ENCODE measurements at regions not wholly inside any gene's neighbourhood (a gene's known extent, or its start where the extent isn't known, plus 50 kb on each side); places are given as distances from the start of the nearest gene placed in this dataset.

DNA sequence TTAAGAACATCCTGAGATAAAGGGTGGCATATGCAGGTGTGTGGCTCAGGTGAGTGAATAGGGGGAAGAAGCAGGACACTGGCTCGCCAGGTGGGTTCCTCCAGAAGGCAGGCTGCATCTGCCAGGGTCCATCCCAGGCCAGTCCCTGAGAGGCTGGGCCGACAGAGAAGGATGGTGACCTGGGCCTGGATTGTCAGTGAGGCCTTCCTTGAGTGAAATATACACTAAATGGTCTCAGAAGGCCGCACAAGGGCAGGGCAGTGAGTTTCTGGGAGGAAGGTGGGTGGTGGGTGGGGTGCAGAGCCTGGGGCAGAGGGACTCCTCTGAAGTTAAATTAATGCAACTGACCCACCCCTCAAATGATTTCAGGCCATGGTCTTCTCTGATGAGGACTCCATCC is 182.1 kb downstream of the ANKRD30B start:
- no peak for ATAC-seq
- peaks cover 59% of the 10 kb centered on the region for H3K36me3 Mint-ChIP-seq
- no peak overlapping the region for H3K27ac Mint-ChIP-seq
- H3K4me3 Mint-ChIP-seq = no peak overlapping the region
- no peak for DNase-seq (ENCODE audit: low spot score)
- CTCF ChIA-PET = no interaction called here
- TF ChIP-seq, protein P1, sequence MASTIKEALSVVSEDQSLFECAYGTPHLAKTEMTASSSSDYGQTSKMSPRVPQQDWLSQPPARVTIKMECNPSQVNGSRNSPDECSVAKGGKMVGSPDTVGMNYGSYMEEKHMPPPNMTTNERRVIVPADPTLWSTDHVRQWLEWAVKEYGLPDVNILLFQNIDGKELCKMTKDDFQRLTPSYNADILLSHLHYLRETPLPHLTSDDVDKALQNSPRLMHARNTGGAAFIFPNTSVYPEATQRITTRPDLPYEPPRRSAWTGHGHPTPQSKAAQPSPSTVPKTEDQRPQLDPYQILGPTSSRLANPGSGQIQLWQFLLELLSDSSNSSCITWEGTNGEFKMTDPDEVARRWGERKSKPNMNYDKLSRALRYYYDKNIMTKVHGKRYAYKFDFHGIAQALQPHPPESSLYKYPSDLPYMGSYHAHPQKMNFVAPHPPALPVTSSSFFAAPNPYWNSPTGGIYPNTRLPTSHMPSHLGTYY (CRISPR knock-in tag; IDR thresholded peaks at IDR 0.05) = no peak
- TF ChIP-seq ZNF671 (CRISPR knock-in tag; IDR thresholded peaks at IDR 0.05) = no peak
- no peak for TF ChIP-seq SMAD4 (CRISPR knock-in tag; IDR thresholded peaks at IDR 0.05)
- TF ChIP-seq, protein P2, sequence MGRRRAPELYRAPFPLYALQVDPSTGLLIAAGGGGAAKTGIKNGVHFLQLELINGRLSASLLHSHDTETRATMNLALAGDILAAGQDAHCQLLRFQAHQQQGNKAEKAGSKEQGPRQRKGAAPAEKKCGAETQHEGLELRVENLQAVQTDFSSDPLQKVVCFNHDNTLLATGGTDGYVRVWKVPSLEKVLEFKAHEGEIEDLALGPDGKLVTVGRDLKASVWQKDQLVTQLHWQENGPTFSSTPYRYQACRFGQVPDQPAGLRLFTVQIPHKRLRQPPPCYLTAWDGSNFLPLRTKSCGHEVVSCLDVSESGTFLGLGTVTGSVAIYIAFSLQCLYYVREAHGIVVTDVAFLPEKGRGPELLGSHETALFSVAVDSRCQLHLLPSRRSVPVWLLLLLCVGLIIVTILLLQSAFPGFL (CRISPR knock-in tag; IDR thresholded peaks at IDR 0.05; ENCODE audit: borderline replicate concordance) = no peak
- TF ChIP-seq, protein P3, sequence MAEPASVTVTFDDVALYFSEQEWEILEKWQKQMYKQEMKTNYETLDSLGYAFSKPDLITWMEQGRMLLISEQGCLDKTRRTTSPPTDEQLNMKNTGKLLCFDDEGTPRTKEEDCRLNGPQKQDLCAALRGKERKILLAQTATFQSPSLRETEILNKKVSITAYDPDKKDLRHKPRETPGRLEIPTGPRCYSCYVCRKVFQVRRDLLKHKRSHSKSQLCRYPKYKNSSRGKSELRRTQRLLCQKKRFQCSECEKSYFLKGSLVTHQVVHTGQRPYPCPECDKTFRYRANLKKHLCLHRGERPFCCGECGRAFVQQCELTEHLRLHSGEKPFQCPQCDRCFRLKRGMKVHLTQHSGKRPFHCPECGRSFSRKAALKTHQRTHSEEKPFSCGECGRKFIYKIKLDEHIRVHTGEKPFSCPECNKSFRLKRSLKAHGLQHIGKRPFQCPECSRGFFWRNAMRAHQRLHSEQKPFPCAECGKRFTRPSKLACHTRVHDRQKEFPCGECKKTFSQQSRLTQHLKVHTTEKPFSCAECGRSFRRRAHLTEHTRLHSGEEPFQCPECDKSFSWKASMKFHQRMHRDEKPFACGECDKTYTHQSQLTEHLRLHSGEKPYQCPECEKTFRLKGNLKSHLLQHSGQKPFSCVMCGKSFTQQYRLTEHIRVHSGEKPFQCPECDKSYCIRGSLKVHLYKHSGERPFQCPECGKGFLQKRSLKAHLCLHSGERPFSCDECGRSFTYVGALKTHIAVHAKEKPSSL (CRISPR knock-in tag; conservative IDR thresholded peaks at IDR 0.05) = no peak
- no peak for TF ChIP-seq NFYB (CRISPR knock-in tag; conservative IDR thresholded peaks at IDR 0.05; ENCODE audit: low read depth)
- TF ChIP-seq, protein P4, sequence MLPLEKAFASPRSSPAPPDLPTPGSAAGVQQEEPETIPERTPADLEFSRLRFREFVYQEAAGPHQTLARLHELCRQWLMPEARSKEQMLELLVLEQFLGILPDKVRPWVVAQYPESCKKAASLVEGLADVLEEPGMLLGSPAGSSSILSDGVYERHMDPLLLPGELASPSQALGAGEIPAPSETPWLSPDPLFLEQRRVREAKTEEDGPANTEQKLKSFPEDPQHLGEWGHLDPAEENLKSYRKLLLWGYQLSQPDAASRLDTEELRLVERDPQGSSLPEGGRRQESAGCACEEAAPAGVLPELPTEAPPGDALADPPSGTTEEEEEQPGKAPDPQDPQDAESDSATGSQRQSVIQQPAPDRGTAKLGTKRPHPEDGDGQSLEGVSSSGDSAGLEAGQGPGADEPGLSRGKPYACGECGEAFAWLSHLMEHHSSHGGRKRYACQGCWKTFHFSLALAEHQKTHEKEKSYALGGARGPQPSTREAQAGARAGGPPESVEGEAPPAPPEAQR (CRISPR knock-in tag; IDR thresholded peaks at IDR 0.05) = no peak
- TF ChIP-seq, protein P5, sequence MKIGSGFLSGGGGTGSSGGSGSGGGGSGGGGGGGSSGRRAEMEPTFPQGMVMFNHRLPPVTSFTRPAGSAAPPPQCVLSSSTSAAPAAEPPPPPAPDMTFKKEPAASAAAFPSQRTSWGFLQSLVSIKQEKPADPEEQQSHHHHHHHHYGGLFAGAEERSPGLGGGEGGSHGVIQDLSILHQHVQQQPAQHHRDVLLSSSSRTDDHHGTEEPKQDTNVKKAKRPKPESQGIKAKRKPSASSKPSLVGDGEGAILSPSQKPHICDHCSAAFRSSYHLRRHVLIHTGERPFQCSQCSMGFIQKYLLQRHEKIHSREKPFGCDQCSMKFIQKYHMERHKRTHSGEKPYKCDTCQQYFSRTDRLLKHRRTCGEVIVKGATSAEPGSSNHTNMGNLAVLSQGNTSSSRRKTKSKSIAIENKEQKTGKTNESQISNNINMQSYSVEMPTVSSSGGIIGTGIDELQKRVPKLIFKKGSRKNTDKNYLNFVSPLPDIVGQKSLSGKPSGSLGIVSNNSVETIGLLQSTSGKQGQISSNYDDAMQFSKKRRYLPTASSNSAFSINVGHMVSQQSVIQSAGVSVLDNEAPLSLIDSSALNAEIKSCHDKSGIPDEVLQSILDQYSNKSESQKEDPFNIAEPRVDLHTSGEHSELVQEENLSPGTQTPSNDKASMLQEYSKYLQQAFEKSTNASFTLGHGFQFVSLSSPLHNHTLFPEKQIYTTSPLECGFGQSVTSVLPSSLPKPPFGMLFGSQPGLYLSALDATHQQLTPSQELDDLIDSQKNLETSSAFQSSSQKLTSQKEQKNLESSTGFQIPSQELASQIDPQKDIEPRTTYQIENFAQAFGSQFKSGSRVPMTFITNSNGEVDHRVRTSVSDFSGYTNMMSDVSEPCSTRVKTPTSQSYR (CRISPR knock-in tag; IDR thresholded peaks at IDR 0.05) = no peak
- no peak for TF ChIP-seq FOXJ3 (CRISPR knock-in tag; IDR thresholded peaks at IDR 0.05; ENCODE audit: borderline replicate concordance)
- TF ChIP-seq, protein P6, sequence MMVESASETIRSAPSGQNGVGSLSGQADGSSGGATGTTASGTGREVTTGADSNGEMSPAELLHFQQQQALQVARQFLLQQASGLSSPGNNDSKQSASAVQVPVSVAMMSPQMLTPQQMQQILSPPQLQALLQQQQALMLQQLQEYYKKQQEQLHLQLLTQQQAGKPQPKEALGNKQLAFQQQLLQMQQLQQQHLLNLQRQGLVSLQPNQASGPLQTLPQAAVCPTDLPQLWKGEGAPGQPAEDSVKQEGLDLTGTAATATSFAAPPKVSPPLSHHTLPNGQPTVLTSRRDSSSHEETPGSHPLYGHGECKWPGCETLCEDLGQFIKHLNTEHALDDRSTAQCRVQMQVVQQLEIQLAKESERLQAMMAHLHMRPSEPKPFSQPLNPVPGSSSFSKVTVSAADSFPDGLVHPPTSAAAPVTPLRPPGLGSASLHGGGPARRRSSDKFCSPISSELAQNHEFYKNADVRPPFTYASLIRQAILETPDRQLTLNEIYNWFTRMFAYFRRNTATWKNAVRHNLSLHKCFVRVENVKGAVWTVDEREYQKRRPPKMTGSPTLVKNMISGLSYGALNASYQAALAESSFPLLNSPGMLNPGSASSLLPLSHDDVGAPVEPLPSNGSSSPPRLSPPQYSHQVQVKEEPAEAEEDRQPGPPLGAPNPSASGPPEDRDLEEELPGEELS (CRISPR knock-in tag; IDR thresholded peaks at IDR 0.05) = no peak
- TF ChIP-seq SP1 (CRISPR knock-in tag; conservative IDR thresholded peaks at IDR 0.05) = no peak
- no peak for TF ChIP-seq JUN (CRISPR knock-in tag; IDR thresholded peaks at IDR 0.05)
- TF ChIP-seq, protein P7, sequence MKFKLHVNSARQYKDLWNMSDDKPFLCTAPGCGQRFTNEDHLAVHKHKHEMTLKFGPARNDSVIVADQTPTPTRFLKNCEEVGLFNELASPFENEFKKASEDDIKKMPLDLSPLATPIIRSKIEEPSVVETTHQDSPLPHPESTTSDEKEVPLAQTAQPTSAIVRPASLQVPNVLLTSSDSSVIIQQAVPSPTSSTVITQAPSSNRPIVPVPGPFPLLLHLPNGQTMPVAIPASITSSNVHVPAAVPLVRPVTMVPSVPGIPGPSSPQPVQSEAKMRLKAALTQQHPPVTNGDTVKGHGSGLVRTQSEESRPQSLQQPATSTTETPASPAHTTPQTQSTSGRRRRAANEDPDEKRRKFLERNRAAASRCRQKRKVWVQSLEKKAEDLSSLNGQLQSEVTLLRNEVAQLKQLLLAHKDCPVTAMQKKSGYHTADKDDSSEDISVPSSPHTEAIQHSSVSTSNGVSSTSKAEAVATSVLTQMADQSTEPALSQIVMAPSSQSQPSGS (CRISPR knock-in tag; IDR thresholded peaks at IDR 0.05; ENCODE audit: borderline replicate concordance, low read depth) = no peak
- TF ChIP-seq ZNF416 (CRISPR knock-in tag; IDR thresholded peaks at IDR 0.05) = no peak
- TF ChIP-seq RELA (CRISPR knock-in tag; IDR thresholded peaks at IDR 0.05; ENCODE audit: borderline replicate concordance) = no peak
- TF ChIP-seq, protein P8, sequence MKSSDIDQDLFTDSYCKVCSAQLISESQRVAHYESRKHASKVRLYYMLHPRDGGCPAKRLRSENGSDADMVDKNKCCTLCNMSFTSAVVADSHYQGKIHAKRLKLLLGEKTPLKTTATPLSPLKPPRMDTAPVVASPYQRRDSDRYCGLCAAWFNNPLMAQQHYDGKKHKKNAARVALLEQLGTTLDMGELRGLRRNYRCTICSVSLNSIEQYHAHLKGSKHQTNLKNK (CRISPR knock-in tag; IDR thresholded peaks at IDR 0.05) = no peak
- no peak for TF ChIP-seq NFATC4 (CRISPR knock-in tag; IDR thresholded peaks at IDR 0.05)
- TF ChIP-seq, protein P9, sequence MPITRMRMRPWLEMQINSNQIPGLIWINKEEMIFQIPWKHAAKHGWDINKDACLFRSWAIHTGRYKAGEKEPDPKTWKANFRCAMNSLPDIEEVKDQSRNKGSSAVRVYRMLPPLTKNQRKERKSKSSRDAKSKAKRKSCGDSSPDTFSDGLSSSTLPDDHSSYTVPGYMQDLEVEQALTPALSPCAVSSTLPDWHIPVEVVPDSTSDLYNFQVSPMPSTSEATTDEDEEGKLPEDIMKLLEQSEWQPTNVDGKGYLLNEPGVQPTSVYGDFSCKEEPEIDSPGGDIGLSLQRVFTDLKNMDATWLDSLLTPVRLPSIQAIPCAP (CRISPR knock-in tag; IDR thresholded peaks at IDR 0.05) = no peak
- no peak for TF ChIP-seq HMGA2 (CRISPR knock-in tag; IDR thresholded peaks at IDR 0.05)
- peaks cover 13% of the 10 kb centered on the region for H3K27me3 Mint-ChIP-seq (ENCODE audit: low read depth)
- H3K4me1 Mint-ChIP-seq = no peaks in the 10 kb centered on the region
- POLR2A ChIA-PET = no interaction called here
- peaks cover 66% of the 10 kb centered on the region for H3K9me3 Mint-ChIP-seq

Data from WTC11 (cell line).